ENCODE measurements at regions not wholly inside any gene's neighbourhood (a gene's known extent, or its start where the extent isn't known, plus 50 kb on each side); places are given as distances from the start of the nearest gene placed in this dataset.

DNA sequence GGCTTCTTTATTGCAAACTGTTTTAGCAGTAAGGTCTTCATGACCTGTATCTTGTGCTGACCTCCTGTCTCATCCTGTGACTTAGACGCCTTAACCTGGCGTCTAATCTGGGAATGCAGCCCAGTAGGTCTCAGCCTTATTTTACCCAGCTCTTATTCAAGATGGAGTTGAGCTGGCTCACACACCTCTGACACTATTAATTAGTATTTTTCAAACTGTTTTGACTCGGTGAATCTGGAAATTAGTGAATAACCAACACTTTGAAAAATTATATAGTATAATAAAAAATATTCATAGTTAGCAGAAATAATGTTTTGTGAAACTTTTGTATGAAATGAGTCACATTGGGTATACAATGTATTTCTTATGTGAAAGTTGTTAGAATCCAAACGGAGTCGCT lies 189.4 kb downstream of the PDGFRA start:
- CTCF ChIA-PET, result no interaction called here
- H3K27me3 Mint-ChIP-seq, result peaks cover 15% of the 10 kb centered on the region
- 100% methylated on average over 2 of the region's 5 CpGs for WGBS (ENCODE audit: insufficient coverage)

GRCh38 chr4:54423066-54423465 lies 194.0 kb downstream of the PDGFRA start:
- no peak overlapping the region for H2AFZ ChIP-seq (ENCODE audit: insufficient read depth, low read depth, low read length, poor library complexity, severe bottlenecking)
- no peak overlapping the region for H3K4me2 ChIP-seq (replicated peaks; ENCODE audit: low read depth, low read length, poor library complexity, severe bottlenecking)
- 70% methylated on average over 1 of the region's 1 CpG for WGBS (ENCODE audit: insufficient coverage)
- no peak for TF ChIP-seq CTCF (IDR thresholded peaks at IDR 0.05)
- no peak for TF ChIP-seq EZH2 (IDR thresholded peaks at IDR 0.05; ENCODE audit: borderline replicate concordance, insufficient read depth, low read depth, low read length, poor library complexity, severe bottlenecking)
- ATAC-seq (ENCODE audit: low read depth) (no peak), DNase-seq (no peak)
- peaks cover 0 to 6% (median 0%) of the 10 kb centered on the region in 4 experiments for H3K27me3 ChIP-seq (replicated peaks in 1 of 4; ENCODE audit: control extremely low read depth in 1 of 4, control insufficient read depth in 3 of 4, insufficient read depth in 4 of 4, low read length in 3 of 4)
- ChIA-PET POLR2A (no interaction called here), CTCF (no interaction called here)
- peaks cover 21% of the 10 kb centered on the region for H3K27me3 Mint-ChIP-seq
- no peaks in the 10 kb centered on the region for H3K79me2 ChIP-seq (ENCODE audit: control insufficient read depth, insufficient read depth, low read length)
- no peaks in the 10 kb centered on the region for H4K20me1 ChIP-seq (ENCODE audit: control insufficient read depth, insufficient read depth, low read length, poor library complexity, severe bottlenecking)
- no peaks in the 10 kb centered on the region for H3K9me3 Mint-ChIP-seq (ENCODE audit: insufficient read depth)
- H3K36me3 ChIP-seq (replicated peaks in 1 of 2; ENCODE audit: control extremely low read depth in 1 of 2, control insufficient read depth in 1 of 2, extremely low read depth in 1 of 2, insufficient read depth in 2 of 2, low read length in 1 of 2), result no peaks in the 10 kb centered on the region
- H3K4me1 Mint-ChIP-seq, result no peaks in the 10 kb centered on the region
- no peaks in the 10 kb centered on the region for H3K4me1 ChIP-seq (ENCODE audit: control insufficient read depth in 2 of 2, insufficient read depth in 2 of 2, low read length in 2 of 2)
- H3K27ac ChIP-seq (ENCODE audit: low read length in 2 of 2), result no peak overlapping the region
- no peak overlapping the region for H3K4me3 ChIP-seq (ENCODE audit: control extremely low read depth in 1 of 5, extremely low read depth in 1 of 5, insufficient read depth in 1 of 5, low read depth in 2 of 5, low read length in 4 of 5)
- H3K9me3 ChIP-seq (ENCODE audit: control extremely low read depth in 1 of 3, control insufficient read depth in 2 of 3, insufficient read depth in 1 of 3, low read length in 2 of 3), result no peaks in the 10 kb centered on the region
- intact Hi-C loops (cut with micrococcal nuclease), result no loop called here
- no peak overlapping the region for H3K27ac Mint-ChIP-seq
- H3K9ac ChIP-seq (ENCODE audit: low read length), result no peak overlapping the region
- H3K4me3 Mint-ChIP-seq, result no peak overlapping the region

More for the DNA sequence above, 189.4 kb downstream of the PDGFRA start:
- Mint-ChIP-seq H3K4me1 (no peaks in the 10 kb centered on the region), H3K27ac (no peak overlapping the region), H3K4me3 (no peak overlapping the region), H3K9me3 (ENCODE audit: insufficient read depth) (no peaks in the 10 kb centered on the region)
- Histone ChIP-seq H3K4me1 (ENCODE audit: control insufficient read depth in 2 of 2, insufficient read depth in 2 of 2, low read length in 2 of 2) (no peaks in the 10 kb centered on the region), H3K27me3 (replicated peaks in 1 of 4; ENCODE audit: control extremely low read depth in 1 of 4, control insufficient read depth in 3 of 4, insufficient read depth in 4 of 4, low read length in 3 of 4) (no peaks in the 10 kb centered on the region), H3K9me3 (ENCODE audit: control extremely low read depth in 1 of 3, control insufficient read depth in 2 of 3, insufficient read depth in 1 of 3, low read length in 2 of 3) (peaks cover 0 to 2% (median 0%) of the 10 kb centered on the region in 3 donors), H3K36me3 (replicated peaks in 1 of 2; ENCODE audit: control extremely low read depth in 1 of 2, control insufficient read depth in 1 of 2, extremely low read depth in 1 of 2, insufficient read depth in 2 of 2, low read length in 1 of 2) (no peaks in the 10 kb centered on the region), H3K9ac (ENCODE audit: low read length) (no peak overlapping the region), H4K20me1 (ENCODE audit: control insufficient read depth, insufficient read depth, low read length, poor library complexity, severe bottlenecking) (no peaks in the 10 kb centered on the region), H3K27ac (ENCODE audit: low read length in 2 of 2) (no peak overlapping the region), H3K4me2 (replicated peaks; ENCODE audit: low read depth, low read length, poor library complexity, severe bottlenecking) (no peak overlapping the region), H3K79me2 (ENCODE audit: control insufficient read depth, insufficient read depth, low read length) (no peaks in the 10 kb centered on the region), H2AFZ (ENCODE audit: insufficient read depth, low read depth, low read length, poor library complexity, severe bottlenecking) (no peak overlapping the region), H3K4me3 (ENCODE audit: control extremely low read depth in 1 of 5, extremely low read depth in 1 of 5, insufficient read depth in 1 of 5, low read depth in 2 of 5, low read length in 4 of 5) (no peak overlapping the region)
- TF ChIP-seq CTCF (IDR thresholded peaks at IDR 0.05) (no peak), EZH2 (IDR thresholded peaks at IDR 0.05; ENCODE audit: borderline replicate concordance, insufficient read depth, low read depth, low read length, poor library complexity, severe bottlenecking) (no peak)
- POLR2A ChIA-PET, result no interaction called here
- DNase-seq, result no peak
- intact Hi-C loops (cut with micrococcal nuclease), result no loop called here
- no peak for ATAC-seq (ENCODE audit: low read depth)

Measured in B cell (primary cell).